HUES48 (cell line): ENCODE measurements at regions not wholly inside any gene's neighbourhood (a gene's known extent, or its start where the extent isn't known, plus 50 kb on each side); places are given as distances from the start of the nearest gene placed in this dataset.

Experiments used
- H3K27ac ChIP-seq: one replicate; pipeline ENCODE4 v1.7.0; 2013; ENCODE audit warnings: low read depth, low read length, inconsistent platforms
- H3K27me3 ChIP-seq: 2 replicates; pipeline ENCODE4 v1.6.1; 2013; ENCODE audit warnings: mild to moderate bottlenecking, low read length; ENCODE audit not compliant: control insufficient read depth, insufficient read depth
- H3K36me3 ChIP-seq: 2 replicates; pipeline ENCODE4 v1.6.1; 2013; ENCODE audit warnings: low read length; ENCODE audit not compliant: control insufficient read depth, insufficient read depth
- H3K4me1 ChIP-seq: 2 replicates; pipeline ENCODE4 v1.6.1; 2013; ENCODE audit warnings: mild to moderate bottlenecking, low read length; ENCODE audit not compliant: control insufficient read depth, insufficient read depth
- H3K4me3 ChIP-seq: 2 replicates; pipeline ENCODE4 v1.5.1; 2013; ENCODE audit warnings: mild to moderate bottlenecking, low read depth, low read length
- H3K9ac ChIP-seq: 2 replicates; pipeline ENCODE4 v1.6.1; 2013; ENCODE audit warnings: mild to moderate bottlenecking, low read depth, low read length, moderate library complexity
- H3K9me3 ChIP-seq: 2 replicates; pipeline ENCODE4 v1.6.1; 2013; ENCODE audit warnings: low read length; ENCODE audit not compliant: control insufficient read depth, insufficient read depth

DNA sequence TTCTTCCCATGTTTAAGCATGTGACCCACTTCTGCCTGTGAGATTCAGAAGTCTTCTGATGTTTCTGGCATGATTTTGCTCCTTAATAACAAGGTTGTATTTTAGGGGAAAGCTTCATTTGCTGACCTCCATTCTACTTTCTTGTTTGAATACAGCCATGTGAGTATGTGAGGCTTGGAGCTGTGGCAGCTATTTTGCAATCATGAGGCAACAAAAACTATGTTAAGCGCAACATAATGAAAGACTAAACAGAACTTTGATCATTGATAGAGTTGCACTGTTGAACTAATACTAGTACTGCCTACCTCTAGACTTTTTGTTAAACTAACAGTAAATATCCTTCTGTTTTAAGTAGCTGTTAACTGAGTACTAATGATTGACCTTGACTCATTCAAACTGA is 203.8 kb upstream of the FAM3C start:
- Histone ChIP-seq H3K36me3 (no peaks in the 10 kb centered on the region), H3K9ac (no peak overlapping the region), H3K9me3 (no peaks in the 10 kb centered on the region), H3K27ac (no peak overlapping the region), H3K27me3 (no peaks in the 10 kb centered on the region), H3K4me3 (no peak overlapping the region), H3K4me1 (no peaks in the 10 kb centered on the region)

- Histone ChIP-seq H3K9me3 (no peaks in the 10 kb centered on the region), H3K4me3 (no peak overlapping the region), H3K27me3 (no peaks in the 10 kb centered on the region), H3K9ac (no peak overlapping the region), H3K36me3 (no peaks in the 10 kb centered on the region), H3K27ac (no peak overlapping the region), H3K4me1 (no peaks in the 10 kb centered on the region)
Observed at GRCh38 chr7:121595758-121596696, 199.9 kb upstream of the FAM3C start.

- no peak overlapping the region for H3K27ac ChIP-seq
- H3K27me3 ChIP-seq = no peaks in the 10 kb centered on the region
- H3K36me3 ChIP-seq = no peaks in the 10 kb centered on the region
- no peak overlapping the region for H3K9ac ChIP-seq
- H3K4me1 ChIP-seq = no peaks in the 10 kb centered on the region
- H3K9me3 ChIP-seq = no peaks in the 10 kb centered on the region
- no peak overlapping the region for H3K4me3 ChIP-seq
Observed at GRCh38 chr7:121591926-121592325, 195.8 kb upstream of the FAM3C start.

- no peak overlapping the region for H3K27ac ChIP-seq
- no peak overlapping the region for H3K9ac ChIP-seq
- no peaks in the 10 kb centered on the region for H3K9me3 ChIP-seq
- no peaks in the 10 kb centered on the region for H3K27me3 ChIP-seq
- no peaks in the 10 kb centered on the region for H3K4me1 ChIP-seq
- H3K36me3 ChIP-seq = no peaks in the 10 kb centered on the region
- no peak overlapping the region for H3K4me3 ChIP-seq
Observed at GRCh38 chr7:121587435-121587834, 191.3 kb upstream of the FAM3C start.

DNA sequence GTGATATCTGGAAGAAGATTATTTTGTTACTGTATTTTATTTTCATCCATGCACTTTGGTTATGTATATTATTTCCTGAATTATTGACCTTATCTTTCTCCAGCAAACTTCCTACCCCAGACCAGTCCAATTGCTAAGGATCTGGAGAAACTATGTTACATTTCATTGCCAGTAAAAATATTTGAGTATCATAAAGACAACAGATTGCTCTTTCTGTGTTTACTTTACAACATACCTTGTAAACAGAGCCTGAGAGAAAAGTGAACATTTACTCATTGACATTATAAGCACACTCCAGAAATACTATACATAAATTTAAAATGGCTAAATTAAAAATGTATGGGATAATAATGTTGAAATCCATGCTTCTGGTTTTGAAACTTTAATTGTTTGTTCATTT is 186.2 kb upstream of the FAM3C start:
- H3K9ac ChIP-seq = no peak overlapping the region
- H3K27ac ChIP-seq = no peak overlapping the region
- no peaks in the 10 kb centered on the region for H3K27me3 ChIP-seq
- no peaks in the 10 kb centered on the region for H3K36me3 ChIP-seq
- H3K9me3 ChIP-seq = no peaks in the 10 kb centered on the region
- H3K4me3 ChIP-seq = no peak overlapping the region
- H3K4me1 ChIP-seq = no peaks in the 10 kb centered on the region

DNA sequence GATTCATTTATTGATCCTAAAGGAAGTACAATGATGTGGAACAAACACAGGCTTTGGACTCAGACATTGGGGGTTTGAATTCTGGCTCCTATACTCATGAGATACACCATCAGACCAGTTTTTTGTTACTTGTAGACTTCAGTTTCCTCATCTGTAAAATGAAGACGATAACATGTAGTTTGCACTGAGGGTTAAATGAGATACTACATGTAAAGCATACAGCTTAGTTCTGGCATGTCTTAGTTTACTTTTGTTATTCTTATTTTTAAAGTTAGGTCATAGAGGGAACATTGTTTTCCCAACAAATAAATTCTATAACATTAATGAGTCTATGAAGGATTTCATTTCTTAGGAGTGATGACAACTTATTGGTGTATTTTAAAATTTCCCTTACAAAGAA is 183.5 kb upstream of the FAM3C start:
- Histone ChIP-seq H3K27ac (no peak overlapping the region), H3K4me1 (peaks cover 6% of the 10 kb centered on the region; the same call in 1 of the 2 replicates), H3K9ac (no peak overlapping the region), H3K9me3 (no peaks in the 10 kb centered on the region), H3K36me3 (no peaks in the 10 kb centered on the region), H3K4me3 (no peak overlapping the region), H3K27me3 (no peaks in the 10 kb centered on the region)

- H3K9me3 ChIP-seq = no peaks in the 10 kb centered on the region
- H3K9ac ChIP-seq = no peak overlapping the region
- no peaks in the 10 kb centered on the region for H3K27me3 ChIP-seq
- H3K4me1 ChIP-seq = peaks cover 6% of the 10 kb centered on the region; the same call in 1 of the 2 replicates
- H3K27ac ChIP-seq = no peak overlapping the region
- no peaks in the 10 kb centered on the region for H3K36me3 ChIP-seq
- H3K4me3 ChIP-seq = no peak overlapping the region
Observed at GRCh38 chr7:121578669-121579068, 182.6 kb upstream of the FAM3C start.

DNA sequence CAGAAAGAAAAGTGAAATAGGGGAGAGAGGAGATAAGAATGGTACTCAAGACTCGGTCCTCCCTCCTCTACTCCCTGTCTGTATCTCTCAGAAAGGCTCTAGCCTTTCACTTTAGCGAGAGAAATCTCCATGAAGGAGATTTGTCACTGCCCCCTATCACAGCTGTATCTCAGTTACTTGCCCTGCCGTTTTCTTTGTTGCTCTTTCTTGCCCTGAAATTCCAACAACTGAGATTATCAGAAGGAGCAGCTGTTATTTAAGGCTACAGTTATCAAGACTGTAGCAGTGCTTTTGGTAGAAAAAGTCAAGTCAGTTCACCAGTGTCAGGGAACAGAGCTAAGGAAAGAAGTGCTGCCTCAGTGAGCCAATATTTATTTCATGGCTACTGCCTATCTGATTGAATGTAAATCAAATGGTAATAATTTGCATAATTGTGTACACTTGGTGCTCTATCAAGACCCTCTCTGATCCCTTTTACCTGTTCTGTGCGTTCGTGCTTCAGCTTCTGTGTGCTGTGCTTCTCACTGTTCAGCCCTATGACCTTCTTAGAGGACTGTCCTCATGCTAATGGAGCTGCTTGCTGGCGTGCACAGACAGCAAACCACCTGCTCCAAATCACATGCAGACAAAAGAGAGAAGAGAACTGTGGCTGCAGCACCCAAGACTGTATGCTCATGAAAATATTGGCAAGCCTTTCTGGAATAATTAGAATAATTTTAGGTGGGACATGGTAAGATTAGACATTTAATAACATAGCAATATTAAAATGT is 180.2 kb upstream of the FAM3C start:
- no peak overlapping the region for H3K4me3 ChIP-seq
- no peak overlapping the region for H3K27ac ChIP-seq
- H3K4me1 ChIP-seq = peaks cover 6% of the 10 kb centered on the region; the same call in 1 of the 2 replicates
- H3K27me3 ChIP-seq = no peaks in the 10 kb centered on the region
- no peaks in the 10 kb centered on the region for H3K36me3 ChIP-seq
- H3K9me3 ChIP-seq = no peaks in the 10 kb centered on the region
- no peak overlapping the region for H3K9ac ChIP-seq

GRCh38 chr7:121575194-121575765 is 179.2 kb upstream of the FAM3C start:
- Histone ChIP-seq H3K9ac (no peak overlapping the region), H3K27ac (no peak overlapping the region), H3K27me3 (no peaks in the 10 kb centered on the region), H3K4me3 (no peak overlapping the region), H3K9me3 (no peaks in the 10 kb centered on the region), H3K36me3 (no peaks in the 10 kb centered on the region), H3K4me1 (peaks cover 6% of the 10 kb centered on the region; the same call in 1 of the 2 replicates)

- H3K27me3 ChIP-seq = no peaks in the 10 kb centered on the region
- peaks cover 6% of the 10 kb centered on the region; the same call in 1 of the 2 replicates for H3K4me1 ChIP-seq
- no peaks in the 10 kb centered on the region for H3K9me3 ChIP-seq
- H3K9ac ChIP-seq = no peak overlapping the region
- H3K4me3 ChIP-seq = no peak overlapping the region
- H3K36me3 ChIP-seq = no peaks in the 10 kb centered on the region
- no peak overlapping the region for H3K27ac ChIP-seq
Observed at GRCh38 chr7:121574109-121574508, 178.0 kb upstream of the FAM3C start.

- H3K27me3 ChIP-seq = no peaks in the 10 kb centered on the region
Observed at GRCh38 chr7:121572615-121573014, 176.5 kb upstream of the FAM3C start.

More at GRCh38 chr7:121572615-121573014, 176.5 kb upstream of the FAM3C start:
- peaks cover 6% of the 10 kb centered on the region; the same call in 1 of the 2 replicates for H3K4me1 ChIP-seq
- no peak overlapping the region for H3K27ac ChIP-seq
- H3K9ac ChIP-seq = no peak overlapping the region
- no peak overlapping the region for H3K4me3 ChIP-seq
- H3K36me3 ChIP-seq = no peaks in the 10 kb centered on the region
- H3K9me3 ChIP-seq = no peaks in the 10 kb centered on the region
